ENCODE measurements at regions not wholly inside any gene's neighbourhood (a gene's known extent, or its start where the extent isn't known, plus 50 kb on each side); places are given as distances from the start of the nearest gene placed in this dataset.

DNA sequence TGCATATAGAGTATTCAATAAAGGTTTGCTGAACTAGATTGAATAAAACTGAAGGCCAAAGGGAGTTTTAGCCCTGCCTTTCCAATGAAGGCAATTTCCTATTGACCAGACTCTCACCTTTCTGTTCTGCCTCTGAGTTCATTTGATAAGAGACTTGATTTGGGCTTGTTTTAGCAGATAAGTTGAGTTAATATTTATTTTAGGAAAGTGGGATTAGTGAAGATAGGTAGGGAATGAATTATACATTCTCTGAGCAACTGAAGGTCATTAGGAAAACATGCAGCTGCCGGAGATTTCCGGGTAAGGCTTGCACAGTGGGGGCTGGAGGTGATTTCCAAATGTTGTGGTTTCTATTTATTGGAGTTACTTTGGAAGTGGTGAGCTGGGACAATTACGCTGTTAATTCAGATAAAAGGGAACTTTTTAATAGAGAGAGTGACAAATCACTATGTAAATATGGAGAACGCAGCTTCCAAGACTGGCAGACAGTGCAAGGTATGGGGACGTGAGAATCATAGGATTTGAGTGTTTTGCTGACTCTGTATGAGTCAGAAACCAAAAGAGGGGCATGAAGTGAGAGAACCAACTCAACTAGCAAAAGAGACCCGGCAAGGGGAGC, 553.6 kb upstream of the BOD1L1 start:
- H3K27ac Mint-ChIP-seq: no peak overlapping the region
- H3K27me3 Mint-ChIP-seq: no peaks in the 10 kb centered on the region
- H3K9me3 Mint-ChIP-seq: no peaks in the 10 kb centered on the region
- DNase-seq (no peak), ATAC-seq (no peak)
- H3K4me1 Mint-ChIP-seq: peaks cover 9 to 58% (median 30%) of the 10 kb centered on the region in 4 donors
- POLR2A ChIA-PET: no interaction called here
- H3K36me3 Mint-ChIP-seq: no peaks in the 10 kb centered on the region
- H3K4me3 Mint-ChIP-seq: no peak overlapping the region

DNA sequence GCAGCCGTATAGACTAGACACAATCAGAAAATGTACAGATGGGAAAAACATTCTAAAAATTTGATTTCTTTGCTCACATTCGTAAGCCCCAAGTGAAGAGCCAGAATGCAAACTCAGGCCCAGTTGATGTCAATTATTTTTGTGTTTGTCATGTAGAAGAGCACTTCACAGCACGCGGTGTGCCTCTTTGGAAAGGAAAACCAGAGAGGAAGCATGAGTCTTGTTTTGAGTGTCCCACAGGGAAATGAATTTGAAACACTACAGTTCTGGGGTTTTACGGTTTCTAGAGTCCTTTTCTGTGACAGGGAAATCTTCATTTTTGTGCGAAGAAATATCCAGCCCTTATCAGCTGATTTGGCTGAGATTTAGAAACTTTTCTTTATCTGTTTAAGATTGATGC, 554.6 kb upstream of the BOD1L1 start:
- DNase-seq (no peak), ATAC-seq (no peak)
- Mint-ChIP-seq H3K9me3 (no peaks in the 10 kb centered on the region), H3K36me3 (no peaks in the 10 kb centered on the region), H3K27me3 (no peaks in the 10 kb centered on the region), H3K4me3 (peak overlapping the region in 1 of 10 donors; percentile 13), H3K27ac (peak overlapping the region in 2 of 10 donors; percentile 10 to 28), H3K4me1 (peaks cover 7 to 49% (median 24%) of the 10 kb centered on the region in 4 donors)
- POLR2A ChIA-PET: no interaction called here

DNA sequence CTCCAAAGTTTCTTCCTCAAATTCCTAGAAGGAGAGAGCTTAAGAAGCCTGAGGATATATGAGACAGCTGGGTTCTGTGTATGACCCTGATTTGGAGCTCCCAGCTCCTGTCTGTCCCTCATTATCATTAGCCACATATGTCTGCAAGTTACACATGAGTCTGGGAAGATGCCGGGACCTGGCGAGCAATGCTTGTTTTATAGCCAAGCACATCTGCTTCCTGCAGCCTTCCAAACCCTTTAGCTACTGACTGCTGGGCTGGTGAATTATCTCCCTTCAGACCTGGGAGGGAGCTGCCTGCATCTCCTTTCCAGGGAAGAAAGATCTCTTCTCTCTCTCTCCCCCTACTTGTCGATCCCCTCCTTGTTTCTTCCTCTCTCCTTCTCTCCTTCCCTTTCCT, 556.7 kb upstream of the BOD1L1 start:
- Mint-ChIP-seq H3K4me1 (peaks cover under 1 to 31% (median 3%) of the 10 kb centered on the region in 4 donors), H3K27me3 (no peaks in the 10 kb centered on the region), H3K27ac (peak overlapping the region in 1 of 10 donors; percentile 1), H3K9me3 (peaks cover 0 to 5% (median 0%) of the 10 kb centered on the region in 9 donors), H3K4me3 (no peak overlapping the region), H3K36me3 (no peaks in the 10 kb centered on the region)
- POLR2A ChIA-PET: no interaction called here
- DNase-seq (no peak), ATAC-seq (no peak)

DNA sequence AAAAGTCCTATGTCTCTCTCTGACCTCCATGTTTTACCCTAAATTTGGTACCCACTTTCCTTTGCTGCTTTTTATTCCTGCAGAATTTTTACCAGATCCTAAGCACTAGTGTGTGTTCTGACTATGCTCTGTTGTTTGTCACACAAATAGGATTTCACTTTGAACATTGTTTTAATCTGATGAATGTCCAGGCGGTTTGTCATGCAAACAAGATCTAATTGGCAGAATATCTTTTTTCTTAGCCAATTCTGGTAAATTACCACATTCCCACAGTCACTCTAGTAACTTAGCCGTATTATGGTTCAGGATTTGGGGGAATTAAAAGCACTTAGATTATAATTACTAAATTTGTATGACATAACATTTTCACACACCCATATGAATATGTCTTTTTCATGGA, 557.2 kb upstream of the BOD1L1 start:
- H3K4me3 Mint-ChIP-seq: no peak overlapping the region
- POLR2A ChIA-PET: no interaction called here

DNA sequence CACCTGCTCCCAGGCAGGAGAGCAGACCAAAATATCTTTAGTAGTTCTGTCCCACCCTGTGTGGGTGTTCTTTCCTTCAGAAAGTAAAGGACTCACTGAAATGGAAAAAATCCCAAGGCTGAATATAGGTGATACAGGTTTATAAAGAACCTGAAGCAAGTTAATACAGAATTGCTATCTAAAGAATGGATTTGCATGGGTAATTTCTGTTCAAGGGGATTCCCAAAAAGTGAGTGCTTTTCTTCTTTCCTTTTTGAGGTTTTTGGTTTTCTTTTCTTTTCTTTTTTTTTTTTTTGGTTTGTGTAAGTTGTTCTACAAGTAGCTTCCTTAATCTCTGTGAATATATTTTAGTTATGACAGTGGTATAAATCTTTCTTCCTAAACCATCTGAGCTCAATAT, 560.7 kb upstream of the BOD1L1 start:
- Mint-ChIP-seq H3K27me3 (peaks cover 0 to 2% (median 0%) of the 10 kb centered on the region in 5 donors), H3K9me3 (peaks cover 0 to 11% (median 0%) of the 10 kb centered on the region in 9 donors), H3K27ac (no peak overlapping the region), H3K4me1 (peaks cover 0 to 3% (median under 1%) of the 10 kb centered on the region in 4 donors), H3K4me3 (no peak overlapping the region), H3K36me3 (no peaks in the 10 kb centered on the region)
- POLR2A ChIA-PET: interaction anchor here (0.6 kb wide), 1 partner anchor 10 kb away, joined by 4 read pairs; no protein-coding TSS in a partner anchor
- DNase-seq (no peak), ATAC-seq (no peak)

More for the DNA sequence above, 557.2 kb upstream of the BOD1L1 start:
- DNase-seq: no peak
- no peaks in the 10 kb centered on the region for H3K27me3 Mint-ChIP-seq
- no peaks in the 10 kb centered on the region for H3K36me3 Mint-ChIP-seq
- H3K4me1 Mint-ChIP-seq: peaks cover 0 to 26% (median under 1%) of the 10 kb centered on the region in 4 donors
- peaks cover 0 to 7% (median 0%) of the 10 kb centered on the region in 9 donors for H3K9me3 Mint-ChIP-seq
- peak overlapping the region in 1 of 10 donors; percentile 1 for H3K27ac Mint-ChIP-seq
- ATAC-seq: no peak

DNA sequence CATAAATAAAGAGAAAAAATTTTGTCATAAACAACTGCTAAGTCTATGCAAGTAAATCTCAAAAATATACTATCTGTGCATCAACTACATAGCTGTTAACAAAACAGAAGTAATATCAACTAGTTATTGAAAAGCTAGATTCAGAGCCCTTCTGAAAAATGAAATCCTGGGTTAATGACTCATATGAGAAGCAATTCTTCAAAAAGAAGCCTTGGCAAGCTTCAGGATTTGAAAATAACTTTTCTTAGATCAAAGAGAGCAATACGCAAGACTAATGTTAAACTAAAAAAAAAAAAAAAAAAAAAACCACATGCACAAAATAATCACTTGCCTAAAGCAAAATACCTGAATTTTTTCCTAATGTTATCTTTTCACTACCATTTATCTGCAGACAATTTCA, 566.1 kb upstream of the BOD1L1 start:
- Mint-ChIP-seq H3K4me1 (no peaks in the 10 kb centered on the region), H3K27me3 (peaks cover 0 to 9% (median 0%) of the 10 kb centered on the region in 5 donors), H3K4me3 (no peak overlapping the region), H3K36me3 (no peaks in the 10 kb centered on the region), H3K9me3 (peaks cover 0 to 16% (median 0%) of the 10 kb centered on the region in 9 donors), H3K27ac (no peak overlapping the region)
- ATAC-seq: no peak
- DNase-seq: no peak
- POLR2A ChIA-PET: no interaction called here

DNA sequence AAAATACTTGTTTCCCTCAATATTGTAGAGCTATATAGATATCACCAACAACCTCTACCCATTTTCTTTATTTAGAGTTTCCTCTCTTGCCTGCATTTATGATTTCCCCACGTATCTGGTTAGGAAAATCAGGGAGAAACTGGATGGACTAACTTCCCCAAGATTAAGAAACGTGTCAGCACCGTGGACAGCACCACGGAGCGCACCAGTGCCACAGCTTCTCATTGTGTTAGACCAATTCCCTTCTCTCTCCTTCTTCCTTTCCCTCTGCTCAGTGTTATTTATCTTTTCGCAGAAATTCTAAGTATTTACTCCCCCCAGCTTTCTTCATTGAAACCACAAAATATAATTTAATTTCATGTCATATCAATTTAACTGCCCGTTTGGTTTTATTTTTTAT, 568.6 kb upstream of the BOD1L1 start:
- no peaks in the 10 kb centered on the region for H3K4me1 Mint-ChIP-seq
- ATAC-seq (no peak), DNase-seq (no peak)
- H3K4me3 Mint-ChIP-seq: no peak overlapping the region
- H3K36me3 Mint-ChIP-seq: no peaks in the 10 kb centered on the region
- POLR2A ChIA-PET: no interaction called here
- H3K27me3 Mint-ChIP-seq: peaks cover 0 to 9% (median 0%) of the 10 kb centered on the region in 5 donors
- H3K9me3 Mint-ChIP-seq: peaks cover 0 to 11% (median 0%) of the 10 kb centered on the region in 9 donors
- H3K27ac Mint-ChIP-seq: no peak overlapping the region

DNA sequence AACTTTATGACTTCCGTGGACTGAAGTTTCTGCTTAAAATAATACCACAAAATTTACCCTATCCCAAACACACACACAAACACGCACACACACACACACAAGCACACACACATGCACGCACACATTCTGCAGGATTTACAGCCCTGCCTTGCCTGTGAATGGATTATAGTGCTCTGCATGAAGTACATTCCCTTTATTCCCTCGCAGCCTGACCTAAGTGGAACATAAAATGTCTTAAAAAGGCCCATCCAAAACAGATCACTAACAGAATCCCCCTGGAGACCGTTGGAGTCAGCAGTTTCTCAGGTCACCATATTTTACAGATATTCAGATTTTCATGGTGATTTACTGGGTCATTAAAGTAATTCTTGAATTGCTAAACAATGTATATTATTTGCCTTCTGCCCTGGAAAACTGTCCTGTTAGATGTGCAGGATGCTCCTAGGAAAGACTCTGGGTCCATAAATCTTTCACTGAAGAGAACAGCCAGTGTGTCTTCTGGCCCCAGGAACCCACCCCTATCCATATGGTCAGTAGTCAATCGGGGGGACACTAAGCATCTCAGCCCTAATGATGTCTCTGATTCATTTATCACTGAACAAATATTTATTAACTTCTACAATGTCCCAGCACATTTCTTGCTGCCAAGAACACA, 587.7 kb upstream of the BOD1L1 start:
- DNase-seq (no peak), ATAC-seq (no peak)
- Mint-ChIP-seq H3K4me1 (no peaks in the 10 kb centered on the region), H3K36me3 (peaks cover 2 to 11% (median 2%) of the 10 kb centered on the region in 3 donors), H3K27me3 (peaks cover 1 to 12% (median 5%) of the 10 kb centered on the region in 5 donors), H3K4me3 (no peak overlapping the region), H3K9me3 (peaks cover 0 to 26% (median 7%) of the 10 kb centered on the region in 9 donors), H3K27ac (no peak overlapping the region)
- POLR2A ChIA-PET: no interaction called here

DNA sequence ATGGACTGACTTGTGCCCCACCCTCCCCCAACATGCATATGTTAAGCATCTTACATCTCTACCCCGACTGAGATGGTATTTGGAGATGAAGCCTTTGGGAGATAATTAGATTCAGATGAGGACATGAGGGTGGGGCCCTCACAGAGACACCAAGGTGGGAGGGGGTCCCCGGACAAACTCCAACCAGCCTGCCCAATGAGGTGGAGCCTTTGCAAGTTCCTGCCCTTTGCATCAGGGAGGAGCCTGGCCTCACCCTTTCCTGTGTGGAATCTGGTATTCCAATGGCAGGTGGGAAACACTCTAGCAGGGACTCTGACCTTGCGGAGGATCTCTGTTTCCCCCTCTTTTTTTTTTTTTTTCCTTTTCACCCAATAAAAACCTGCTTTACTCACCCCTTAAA, 589.9 kb upstream of the BOD1L1 start:
- POLR2A ChIA-PET: interaction anchor here (0.6 kb wide), 1 partner anchor 980 kb away, joined by 4 read pairs; no protein-coding TSS in a partner anchor
- Mint-ChIP-seq H3K4me3 (no peak overlapping the region), H3K36me3 (peaks cover 2 to 11% (median 2%) of the 10 kb centered on the region in 3 donors), H3K4me1 (no peaks in the 10 kb centered on the region), H3K27ac (no peak overlapping the region), H3K27me3 (peaks cover 1 to 12% (median 5%) of the 10 kb centered on the region in 5 donors), H3K9me3 (peaks cover 0 to 12% (median 7%) of the 10 kb centered on the region in 9 donors)
- ATAC-seq (no peak), DNase-seq (no peak)

DNA sequence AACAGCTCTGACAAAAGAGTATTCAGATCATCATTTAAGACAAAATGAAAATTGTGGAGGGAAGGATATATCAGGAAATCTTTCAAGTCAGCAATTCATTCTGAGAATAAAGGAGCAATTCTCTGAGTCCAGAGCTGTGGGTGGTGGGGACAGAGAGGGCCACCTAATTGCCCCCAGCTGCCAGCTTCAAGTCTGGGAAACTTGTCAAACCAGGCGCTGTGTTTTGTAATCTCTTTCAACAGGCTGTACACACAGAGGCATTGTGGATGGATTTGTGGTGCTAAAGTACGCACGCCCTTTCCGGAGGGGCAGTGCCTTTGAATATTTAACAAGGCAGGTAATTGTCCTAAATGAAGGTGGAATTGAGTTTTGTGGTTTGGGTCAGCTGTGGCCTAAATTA, 591.1 kb upstream of the BOD1L1 start:
- ATAC-seq (no peak), DNase-seq (no peak)
- Mint-ChIP-seq H3K9me3 (peaks cover 0 to 3% (median 0%) of the 10 kb centered on the region in 9 donors), H3K27me3 (peaks cover 1 to 12% (median 5%) of the 10 kb centered on the region in 5 donors), H3K4me3 (no peak overlapping the region), H3K4me1 (no peaks in the 10 kb centered on the region), H3K36me3 (peaks cover 0 to 2% (median 0%) of the 10 kb centered on the region in 3 donors), H3K27ac (no peak overlapping the region)
- POLR2A ChIA-PET: no interaction called here

DNA sequence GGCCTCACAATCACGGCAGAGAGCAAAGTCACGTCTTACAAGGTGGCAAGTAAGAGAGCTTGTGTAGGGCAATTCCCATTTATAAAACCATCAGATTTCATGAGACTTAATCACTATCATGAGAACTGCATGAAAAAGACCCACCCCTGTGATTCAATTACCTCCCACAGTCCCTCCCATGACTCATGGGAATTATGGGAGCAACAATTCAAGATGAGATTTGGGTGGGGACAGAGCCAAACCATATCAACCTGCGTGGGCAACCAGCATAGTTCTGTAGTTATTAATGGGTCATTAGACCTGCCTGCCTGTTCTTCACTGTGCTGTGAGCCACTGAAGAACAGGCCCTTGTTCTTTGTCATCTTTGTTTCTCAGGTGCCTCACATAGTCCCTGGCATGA, 593.7 kb upstream of the BOD1L1 start:
- no peaks in the 10 kb centered on the region for H3K4me1 Mint-ChIP-seq
- H3K9me3 Mint-ChIP-seq: no peaks in the 10 kb centered on the region
- H3K27me3 Mint-ChIP-seq: peaks cover 1 to 5% (median 3%) of the 10 kb centered on the region in 5 donors
- no peak overlapping the region for H3K27ac Mint-ChIP-seq
- DNase-seq (no peak), ATAC-seq (no peak)
- H3K4me3 Mint-ChIP-seq: no peak overlapping the region
- POLR2A ChIA-PET: no interaction called here
- H3K36me3 Mint-ChIP-seq: no peaks in the 10 kb centered on the region

DNA sequence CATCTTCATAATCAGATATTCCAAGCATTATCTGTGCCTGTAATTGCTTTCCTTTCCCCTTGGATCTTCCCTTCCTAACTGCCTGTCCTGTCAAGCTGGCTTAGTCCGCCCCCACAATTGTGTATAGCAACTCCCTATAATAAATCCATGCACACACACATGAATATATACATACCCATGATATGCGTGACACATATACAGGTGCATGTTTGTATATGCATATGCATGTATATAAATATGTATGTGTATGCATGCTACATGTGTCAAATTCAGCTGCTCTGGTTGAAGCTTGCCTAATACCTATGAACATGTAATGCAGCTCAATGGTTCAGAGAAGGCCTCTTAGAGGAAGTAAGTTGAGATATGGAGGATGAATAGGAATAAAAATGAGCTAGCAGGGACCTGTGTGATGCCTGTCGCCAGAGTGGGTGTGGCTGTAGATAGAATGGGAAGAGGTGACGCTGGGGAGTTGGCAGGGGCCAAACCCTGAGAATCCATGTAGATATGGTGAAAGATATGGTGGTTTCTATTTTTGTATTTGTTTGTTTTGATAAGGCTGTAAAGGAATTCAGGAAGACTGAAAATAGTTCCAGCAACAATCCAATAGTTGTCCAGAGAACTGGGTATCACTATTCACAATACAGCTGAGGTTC, 595.0 kb upstream of the BOD1L1 start:
- POLR2A ChIA-PET: no interaction called here
- no peak for DNase-seq
- H3K27me3 Mint-ChIP-seq: peaks cover 0 to 3% (median under 1%) of the 10 kb centered on the region in 5 donors
- H3K27ac Mint-ChIP-seq: no peak overlapping the region
- ATAC-seq: no peak
- peaks cover 0 to under 1% (median 0%) of the 10 kb centered on the region in 9 donors for H3K9me3 Mint-ChIP-seq
- H3K4me3 Mint-ChIP-seq: no peak overlapping the region
- H3K4me1 Mint-ChIP-seq: no peaks in the 10 kb centered on the region
- no peaks in the 10 kb centered on the region for H3K36me3 Mint-ChIP-seq

DNA sequence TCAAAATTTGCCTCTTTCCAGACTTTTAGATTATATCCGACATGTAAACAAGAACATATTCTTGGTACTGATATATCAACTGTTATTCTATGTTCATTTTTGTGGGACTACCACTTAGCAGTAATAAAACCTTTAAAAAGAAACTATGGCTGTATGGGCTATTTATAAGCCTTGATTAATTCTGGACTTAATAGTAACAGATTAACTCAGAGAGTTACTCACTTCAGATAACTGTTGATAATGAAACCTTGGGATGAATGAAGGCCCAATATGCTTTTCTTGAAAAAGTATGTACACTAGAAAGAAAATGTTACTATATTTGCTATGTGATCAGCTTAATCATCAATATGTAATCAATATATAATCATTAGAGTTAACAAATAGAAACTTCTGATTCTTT, 595.9 kb upstream of the BOD1L1 start:
- H3K27ac Mint-ChIP-seq: no peak overlapping the region
- H3K36me3 Mint-ChIP-seq: no peaks in the 10 kb centered on the region
- POLR2A ChIA-PET: no interaction called here
- ATAC-seq (no peak), DNase-seq (no peak)
- H3K9me3 Mint-ChIP-seq: peaks cover 0 to 10% (median 0%) of the 10 kb centered on the region in 9 donors
- peaks cover 0 to 2% (median 0%) of the 10 kb centered on the region in 5 donors for H3K27me3 Mint-ChIP-seq
- no peaks in the 10 kb centered on the region for H3K4me1 Mint-ChIP-seq
- H3K4me3 Mint-ChIP-seq: no peak overlapping the region

Measured in naive thymus-derived CD8-positive, alpha-beta T cell (primary cell).